ENCODE measurements at regions not wholly inside any gene's neighbourhood (a gene's known extent, or its start where the extent isn't known, plus 50 kb on each side); places are given as distances from the start of the nearest gene placed in this dataset.

GRCh38 chr15:35974052-35974451 is 428.1 kb upstream of the DPH6 start:
- DNase-seq (ENCODE audit: extremely low read depth, low read depth), result no peak

GRCh38 chr15:35975941-35976340 is 430.0 kb upstream of the DPH6 start:
- no peak for DNase-seq (ENCODE audit: extremely low read depth, low read depth)
- TF ChIP-seq CTCF (IDR thresholded peaks at IDR 0.05; ENCODE audit: low read depth, low read length), result no peak

More at GRCh38 chr15:35974052-35974451, 428.1 kb upstream of the DPH6 start:
- no peak for TF ChIP-seq CTCF (IDR thresholded peaks at IDR 0.05; ENCODE audit: low read depth, low read length)

- TF ChIP-seq CTCF (IDR thresholded peaks at IDR 0.05; ENCODE audit: low read depth, low read length), result no peak
- DNase-seq (ENCODE audit: extremely low read depth, low read depth), result no peak
Observed at GRCh38 chr15:35979608-35980007, 433.6 kb upstream of the DPH6 start.

- TF ChIP-seq CTCF (IDR thresholded peaks at IDR 0.05; ENCODE audit: low read depth, low read length), result no peak
- no peak for DNase-seq (ENCODE audit: extremely low read depth, low read depth)
Observed at GRCh38 chr15:35980719-35981118, 434.8 kb upstream of the DPH6 start.

- no peak for TF ChIP-seq CTCF (IDR thresholded peaks at IDR 0.05; ENCODE audit: low read depth, low read length)
- DNase-seq (ENCODE audit: extremely low read depth, low read depth), result no peak
Observed at GRCh38 chr15:35986191-35986721, 440.3 kb upstream of the DPH6 start.

GRCh38 chr15:35987056-35987455 is 441.1 kb upstream of the DPH6 start:
- no peak for TF ChIP-seq CTCF (IDR thresholded peaks at IDR 0.05; ENCODE audit: low read depth, low read length)
- no peak for DNase-seq (ENCODE audit: extremely low read depth, low read depth)

- DNase-seq (ENCODE audit: extremely low read depth, low read depth), result no peak
- TF ChIP-seq CTCF (IDR thresholded peaks at IDR 0.05; ENCODE audit: low read depth, low read length), result no peak
Observed at GRCh38 chr15:35991386-35991785, 445.4 kb upstream of the DPH6 start.
